ENCODE measurements at regions not wholly inside any gene's neighbourhood (a gene's known extent, or its start where the extent isn't known, plus 50 kb on each side); places are given as distances from the start of the nearest gene placed in this dataset.

GRCh38 chr4:85367815-85368214, 107.1 kb upstream of the ARHGAP24 start:
- H3K27me3 ChIP-seq = no peaks in the 10 kb centered on the region
- H3K9me3 ChIP-seq = no peaks in the 10 kb centered on the region
- no peak for TF ChIP-seq EP300 (IDR thresholded peaks at IDR 0.05)
- no peak for TF ChIP-seq POLR2AphosphoS5 (IDR thresholded peaks at IDR 0.05)
- no peak for TF ChIP-seq CTCF (IDR thresholded peaks at IDR 0.05)
- TF ChIP-seq POLR2A (IDR thresholded peaks at IDR 0.05) = no peak
- WGBS, 5 donors = 52 to 66% (median 58%) methylated on average over 2 of the region's 2 CpGs
- no peak overlapping the region for H3K27ac ChIP-seq
- intact Hi-C loops (cut with DNase I; ENCODE audit: low total_unique reads) = no loop called here
- H3K4me1 ChIP-seq = no peaks in the 10 kb centered on the region
- H3K4me3 ChIP-seq = no peak overlapping the region
- no peak for DNase-seq
- no peaks in the 10 kb centered on the region for H3K36me3 ChIP-seq

GRCh38 chr4:85368240-85368639, 106.7 kb upstream of the ARHGAP24 start:
- intact Hi-C loops (cut with DNase I; ENCODE audit: low total_unique reads) = no loop called here

GRCh38 chr4:85368932-85369331, 106.0 kb upstream of the ARHGAP24 start:
- no peak for DNase-seq
- Histone ChIP-seq H3K27ac (no peak overlapping the region), H3K4me1 (no peaks in the 10 kb centered on the region), H3K36me3 (no peaks in the 10 kb centered on the region), H3K9me3 (no peaks in the 10 kb centered on the region), H3K27me3 (no peaks in the 10 kb centered on the region), H3K4me3 (no peak overlapping the region)
- TF ChIP-seq POLR2AphosphoS5 (IDR thresholded peaks at IDR 0.05) (no peak), CTCF (IDR thresholded peaks at IDR 0.05) (no peak), POLR2A (IDR thresholded peaks at IDR 0.05) (no peak), EP300 (IDR thresholded peaks at IDR 0.05) (no peak)
- 36 to 73% (median 56%) methylated on average over 1 of the region's 1 CpG for WGBS, 5 donors
- intact Hi-C loops (cut with DNase I; ENCODE audit: low total_unique reads) = no loop called here

More at GRCh38 chr4:85368240-85368639, 106.7 kb upstream of the ARHGAP24 start:
- no peaks in the 10 kb centered on the region for H3K4me1 ChIP-seq
- no peak for TF ChIP-seq CTCF (IDR thresholded peaks at IDR 0.05)
- H3K27ac ChIP-seq = no peak overlapping the region
- no peaks in the 10 kb centered on the region for H3K27me3 ChIP-seq
- 55 to 73% (median 65%) methylated on average over 3 of the region's 3 CpGs for WGBS, 5 donors
- no peaks in the 10 kb centered on the region for H3K36me3 ChIP-seq
- H3K4me3 ChIP-seq = no peak overlapping the region
- no peak for DNase-seq
- H3K9me3 ChIP-seq = no peaks in the 10 kb centered on the region

GRCh38 chr4:85369703-85370380, 105.1 kb upstream of the ARHGAP24 start:
- H3K4me1 ChIP-seq = no peaks in the 10 kb centered on the region
- H3K36me3 ChIP-seq = no peaks in the 10 kb centered on the region
- no peak overlapping the region for H3K27ac ChIP-seq
- no peaks in the 10 kb centered on the region for H3K27me3 ChIP-seq
- H3K9me3 ChIP-seq = no peaks in the 10 kb centered on the region
- intact Hi-C loops (cut with DNase I; ENCODE audit: low total_unique reads) = no loop called here
- TF ChIP-seq POLR2A (IDR thresholded peaks at IDR 0.05) = no peak
- TF ChIP-seq POLR2AphosphoS5 (IDR thresholded peaks at IDR 0.05) = no peak
- no peak for TF ChIP-seq EP300 (IDR thresholded peaks at IDR 0.05)
- TF ChIP-seq CTCF (IDR thresholded peaks at IDR 0.05) = no peak
- H3K4me3 ChIP-seq = no peak overlapping the region
- 70 to 90% (median 78%) methylated on average over 7 of the region's 7 CpGs for WGBS, 5 donors
- no peak for DNase-seq

Measured in stomach (tissue), 8 donors.